H9 (cell line): ENCODE measurements at regions not wholly inside any gene's neighbourhood (a gene's known extent, or its start where the extent isn't known, plus 50 kb on each side); places are given as distances from the start of the nearest gene placed in this dataset.

Experiments
- DNase-seq: peaks from one replicate; pipeline ENCODE4 v3.0.0-alpha.2; 2017
- H2AFZ ChIP-seq: one replicate; pipeline ENCODE4 v1.6.1; 2013; ENCODE audit warnings: mild to moderate bottlenecking, low read length, control low read depth, moderate library complexity
- H2AK5ac ChIP-seq: 2 replicates; pipeline ENCODE4 v1.6.1; 2013; ENCODE audit warnings: low read length, control low read depth, mixed read lengths; ENCODE audit not compliant: insufficient read length
- H2BK120ac ChIP-seq: one replicate; pipeline ENCODE4 v1.6.1; 2013; ENCODE audit warnings: low read depth, mild to moderate bottlenecking, low read length, control low read depth, inconsistent platforms; ENCODE audit not compliant: poor library complexity, severe bottlenecking
- H2BK12ac ChIP-seq: 2 replicates; pipeline ENCODE4 v1.6.1; 2013; ENCODE audit warnings: low read length, control low read depth, mixed read lengths, low read depth; ENCODE audit not compliant: insufficient read length
- H2BK15ac ChIP-seq: 2 replicates; pipeline ENCODE4 v1.6.1; 2013; ENCODE audit warnings: low read depth, low read length, control low read depth
- H2BK20ac ChIP-seq: one replicate; pipeline ENCODE4 v1.6.1; 2013; ENCODE audit warnings: low read depth, mild to moderate bottlenecking, low read length, control low read depth, inconsistent platforms; ENCODE audit not compliant: poor library complexity, severe bottlenecking
- H2BK5ac ChIP-seq: 2 replicates; pipeline ENCODE4 v1.6.1; 2013; ENCODE audit warnings: low read length, control low read depth, mixed read lengths; ENCODE audit not compliant: insufficient read length
- H3K14ac ChIP-seq: 2 replicates; pipeline ENCODE4 v1.6.1; 2013; ENCODE audit warnings: low read length, control low read depth; ENCODE audit not compliant: insufficient read depth
- H3K18ac ChIP-seq: 2 replicates; pipeline ENCODE4 v1.6.1; 2013; ENCODE audit warnings: low read depth, mild to moderate bottlenecking, mixed read lengths, low read length, control low read depth; ENCODE audit not compliant: insufficient read length
- H3K23ac ChIP-seq: 2 replicates; pipeline ENCODE4 v1.6.1; 2013; ENCODE audit warnings: low read length, control low read depth, mixed read lengths, low read depth; ENCODE audit not compliant: insufficient read length
- H3K23me2 ChIP-seq: 2 replicates; pipeline ENCODE4 v1.6.1; 2013; ENCODE audit warnings: low read depth, mild to moderate bottlenecking, mixed read lengths, low read length, control low read depth; ENCODE audit not compliant: insufficient read length, poor library complexity, severe bottlenecking
- H3K27ac ChIP-seq: 2 replicates; pipeline ENCODE4 v1.5.1; 2013; ENCODE audit warnings: low read length, control low read depth, mixed read lengths, low read depth; ENCODE audit not compliant: insufficient read length
- H3K27me3 ChIP-seq: 2 replicates; pipeline ENCODE4 v1.6.1; 2013; ENCODE audit warnings: low read length, control low read depth, inconsistent platforms; ENCODE audit not compliant: insufficient read depth
- H3K4ac ChIP-seq: 2 replicates; pipeline ENCODE4 v1.6.1; 2013; ENCODE audit warnings: low read depth, mild to moderate bottlenecking, control low read depth, inconsistent platforms, low read length, moderate library complexity
- H3K4me1 ChIP-seq: 2 replicates; pipeline ENCODE4 v1.6.1; 2013; ENCODE audit warnings: low read length, control low read depth, inconsistent platforms; ENCODE audit not compliant: insufficient read depth
- H3K4me2 ChIP-seq: 2 replicates; pipeline ENCODE4 v1.6.1; 2013; ENCODE audit warnings: low read length, control low read depth, mixed read lengths; ENCODE audit not compliant: insufficient read length, insufficient read depth
- H3K56ac ChIP-seq: 2 replicates; pipeline ENCODE4 v1.6.1; 2013; ENCODE audit warnings: low read depth, mild to moderate bottlenecking, mixed read lengths, low read length, control low read depth; ENCODE audit not compliant: insufficient read length
- H3K79me1 ChIP-seq: 2 replicates; pipeline ENCODE4 v1.6.1; 2013; ENCODE audit warnings: low read depth, mild to moderate bottlenecking, moderate library complexity, low read length, control low read depth, inconsistent platforms; ENCODE audit not compliant: insufficient read depth, poor library complexity, severe bottlenecking
- H3K79me2 ChIP-seq: 2 replicates; pipeline ENCODE4 v1.6.1; 2013; ENCODE audit warnings: low read length, control low read depth, inconsistent platforms; ENCODE audit not compliant: insufficient read depth
- H3K9ac ChIP-seq: 2 replicates; pipeline ENCODE4 v1.6.1; 2013; ENCODE audit warnings: low read length, control low read depth, mixed read lengths; ENCODE audit not compliant: insufficient read length; ENCODE audit errors: extremely low read depth
- H3K9me3 ChIP-seq: one replicate; pipeline ENCODE4 v1.6.1; 2013; ENCODE audit warnings: low read depth, low read length, inconsistent platforms; ENCODE audit not compliant: control insufficient read depth
- H3T11ph ChIP-seq: one replicate; pipeline ENCODE4 v1.6.1; 2013; ENCODE audit warnings: mild to moderate bottlenecking, low read length, control low read depth, inconsistent platforms
- H4K20me1 ChIP-seq: one replicate; pipeline ENCODE4 v1.6.1; 2013; ENCODE audit not compliant: control insufficient read depth, insufficient read length, insufficient read depth
- H4K5ac ChIP-seq: 2 replicates; pipeline ENCODE4 v1.6.1; 2013; ENCODE audit warnings: low read depth, mild to moderate bottlenecking, mixed read lengths, low read length, control low read depth; ENCODE audit not compliant: insufficient read length
- H4K8ac ChIP-seq: replicated peaks from 2 replicates; pipeline ENCODE4 v1.6.1; 2013; ENCODE audit warnings: low read length, control low read depth, mixed read lengths, low read depth; ENCODE audit not compliant: insufficient read length
- H4K91ac ChIP-seq: 2 replicates; pipeline ENCODE4 v1.6.1; 2013; ENCODE audit warnings: low read depth, mild to moderate bottlenecking, moderate library complexity, mixed read lengths, low read length, control low read depth; ENCODE audit not compliant: insufficient read length
- H3K27ac Mint-ChIP-seq, 3 experiments: 2 replicates in 2 of 3; 3 replicates in 1 of 3; pipeline ENCODE4 v1.8.0; 2020 to 2021; ENCODE audit warnings: mixed read lengths in 3 of 3, mild to moderate bottlenecking in 1 of 3, moderate library complexity in 1 of 3
- H3K27me3 Mint-ChIP-seq: 2 replicates; pipeline ENCODE4 v1.8.0; 2021; ENCODE audit warnings: low read depth, mild to moderate bottlenecking, moderate library complexity, mixed read lengths
- H3K36me3 Mint-ChIP-seq, 3 experiments: 2 replicates in 2 of 3; 3 replicates in 1 of 3; pipeline ENCODE4 v1.8.0; 2020 to 2021; ENCODE audit warnings: low read depth in 3 of 3, mixed read lengths in 3 of 3; ENCODE audit not compliant: insufficient read depth in 1 of 3
- H3K4me1 Mint-ChIP-seq, 2 experiments: 2 replicates each; pipeline ENCODE4 v1.8.0; 2020; ENCODE audit warnings: mixed read lengths in 2 of 2
- H3K4me3 Mint-ChIP-seq, 2 experiments: 2 replicates in 1 of 2; 3 replicates in 1 of 2; pipeline ENCODE4 v1.8.0; 2020 to 2021; ENCODE audit warnings: mild to moderate bottlenecking in 2 of 2, mixed read lengths in 2 of 2, moderate library complexity in 1 of 2
- H3K9me3 Mint-ChIP-seq, 2 experiments: 2 replicates in 1 of 2; 3 replicates in 1 of 2; pipeline ENCODE4 v1.8.0; 2020; ENCODE audit warnings: mild to moderate bottlenecking in 2 of 2, mixed read lengths in 2 of 2, moderate library complexity in 1 of 2
- WGBS: extraction: QIAGEN DNeasy Blood & Tissue Kit; methylation state at CpG from one replicate; pipeline ENCODE4 v1.1.7; 2013; ENCODE audit warnings: missing lambda C conversion rate, low lambda C conversion rate, mixed read lengths; ENCODE audit not compliant: insufficient read length; ENCODE audit errors: extremely low coverage; 5-methylcytosine and 5-hydroxymethylcytosine counted together
- TF ChIP-seq, protein P1 (sequence below): fragments of 200-600 bp; sonication (generic); conservative IDR thresholded peaks from 3 replicates; pipeline ENCODE4 v1.8.0; 2021; ENCODE audit warnings: antibody characterized with exemption, mild to moderate bottlenecking

DNA sequence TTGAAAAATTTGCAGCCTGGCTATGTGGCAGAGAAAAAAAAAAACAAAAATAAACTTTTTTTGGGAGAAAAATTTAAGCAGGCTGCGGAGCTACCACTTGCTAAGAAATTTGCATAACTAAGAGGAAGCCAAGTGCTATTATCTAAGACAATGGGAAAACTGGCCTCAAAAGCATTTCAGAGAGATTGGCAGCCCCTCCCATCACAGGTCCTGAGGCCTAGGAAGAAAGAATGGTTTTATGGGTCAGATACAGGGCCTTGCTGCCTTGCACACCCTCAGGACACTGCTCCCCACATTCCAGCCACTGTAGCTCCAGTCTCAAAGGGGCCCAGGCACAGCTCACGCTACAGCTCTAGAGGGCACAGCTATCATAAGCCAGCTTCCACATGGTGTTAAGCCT is 777.9 kb downstream of the TENT5A start:
- H3K79me1 ChIP-seq: no peaks in the 10 kb centered on the region
- Mint-ChIP-seq H3K36me3 (peaks cover 0 to 18% (median 4%) of the 10 kb centered on the region in 3 experiments; a peak in 4 of 7 replicates), H3K27ac (peak overlapping the region in 1 of 3 experiments; percentile 80; a peak in 3 of 7 replicates), H3K27me3 (no peaks in the 10 kb centered on the region), H3K9me3 (peaks cover 2 to 12% of the 10 kb centered on the region in 2 experiments; a peak in 3 of 5 replicates), H3K4me3 (no peak overlapping the region), H3K4me1 (peaks cover 12 to 20% of the 10 kb centered on the region in 2 experiments)
- no peaks in the 10 kb centered on the region for H3K27me3 ChIP-seq
- H4K8ac ChIP-seq: no peak overlapping the region
- no peak overlapping the region for H3K56ac ChIP-seq
- no peak overlapping the region for H2BK15ac ChIP-seq
- no peaks in the 10 kb centered on the region for H3K4me1 ChIP-seq
- H3K14ac ChIP-seq: no peak overlapping the region
- H2BK12ac ChIP-seq: no peak overlapping the region
- H4K91ac ChIP-seq: no peak overlapping the region
- H3K9me3 ChIP-seq: no peaks in the 10 kb centered on the region
- H3K4ac ChIP-seq: no peak overlapping the region
- H3K27ac ChIP-seq: no peak overlapping the region
- H3K4me2 ChIP-seq: no peak overlapping the region
- H3T11ph ChIP-seq: no peak overlapping the region
- H2AK5ac ChIP-seq: no peak overlapping the region
- H4K5ac ChIP-seq: no peak overlapping the region
- no peaks in the 10 kb centered on the region for H4K20me1 ChIP-seq
- H3K23me2 ChIP-seq: no peaks in the 10 kb centered on the region
- no peak overlapping the region for H2AFZ ChIP-seq
- no peak overlapping the region for H3K18ac ChIP-seq
- no peaks in the 10 kb centered on the region for H3K79me2 ChIP-seq
- no CpG with 5 or more reads among the region's 2 CpGs for WGBS
- H2BK120ac ChIP-seq: no peak overlapping the region
- H3K23ac ChIP-seq: no peak overlapping the region
- no peak overlapping the region for H3K9ac ChIP-seq
- TF ChIP-seq, protein P1, sequence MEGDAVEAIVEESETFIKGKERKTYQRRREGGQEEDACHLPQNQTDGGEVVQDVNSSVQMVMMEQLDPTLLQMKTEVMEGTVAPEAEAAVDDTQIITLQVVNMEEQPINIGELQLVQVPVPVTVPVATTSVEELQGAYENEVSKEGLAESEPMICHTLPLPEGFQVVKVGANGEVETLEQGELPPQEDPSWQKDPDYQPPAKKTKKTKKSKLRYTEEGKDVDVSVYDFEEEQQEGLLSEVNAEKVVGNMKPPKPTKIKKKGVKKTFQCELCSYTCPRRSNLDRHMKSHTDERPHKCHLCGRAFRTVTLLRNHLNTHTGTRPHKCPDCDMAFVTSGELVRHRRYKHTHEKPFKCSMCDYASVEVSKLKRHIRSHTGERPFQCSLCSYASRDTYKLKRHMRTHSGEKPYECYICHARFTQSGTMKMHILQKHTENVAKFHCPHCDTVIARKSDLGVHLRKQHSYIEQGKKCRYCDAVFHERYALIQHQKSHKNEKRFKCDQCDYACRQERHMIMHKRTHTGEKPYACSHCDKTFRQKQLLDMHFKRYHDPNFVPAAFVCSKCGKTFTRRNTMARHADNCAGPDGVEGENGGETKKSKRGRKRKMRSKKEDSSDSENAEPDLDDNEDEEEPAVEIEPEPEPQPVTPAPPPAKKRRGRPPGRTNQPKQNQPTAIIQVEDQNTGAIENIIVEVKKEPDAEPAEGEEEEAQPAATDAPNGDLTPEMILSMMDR: no peak
- H2BK20ac ChIP-seq: no peak overlapping the region
- H2BK5ac ChIP-seq: no peak overlapping the region
- peak; percentile 47 for DNase-seq
